ENCODE measurements at regions not wholly inside any gene's neighbourhood (a gene's known extent, or its start where the extent isn't known, plus 50 kb on each side); places are given as distances from the start of the nearest gene placed in this dataset.

DNA sequence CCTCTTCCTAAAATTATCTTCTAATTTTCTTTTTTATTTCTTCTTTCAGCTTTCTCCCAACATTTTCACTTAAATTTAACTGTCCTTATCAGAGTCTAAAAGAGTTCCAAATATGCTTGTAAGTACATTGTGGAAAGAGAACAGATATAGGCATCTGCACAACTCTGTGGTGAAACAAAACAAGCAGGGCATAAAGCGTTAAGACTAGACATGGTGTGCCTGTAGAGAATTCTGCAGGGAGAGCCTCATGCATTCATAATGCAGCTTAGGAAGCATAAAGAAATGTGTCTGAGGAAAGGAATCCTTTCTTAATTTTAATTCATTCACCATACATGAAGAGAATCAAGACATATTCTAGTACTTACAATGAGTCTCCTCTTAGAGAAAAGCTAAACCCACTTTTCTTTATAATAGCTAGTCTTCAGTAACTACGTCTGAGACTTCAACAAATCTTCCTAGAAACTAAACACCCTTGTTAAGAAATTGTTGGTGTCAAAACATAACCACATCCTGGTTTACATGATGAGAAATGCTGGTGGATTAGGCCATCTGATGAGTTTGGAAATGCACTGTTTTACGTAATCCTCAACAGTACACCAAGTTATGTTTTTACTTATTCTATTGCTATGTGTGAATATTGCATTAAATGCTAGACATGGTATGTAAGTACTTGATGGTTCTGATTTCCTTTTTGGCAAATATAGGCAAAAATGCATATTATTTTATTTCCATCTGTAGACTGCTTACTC lies 307.8 kb upstream of the GIMD1 start:
- DNase-seq: peak; percentile 93 to 97

GRCh38 chr4:106671716-106672115 lies 303.1 kb upstream of the GIMD1 start:
- DNase-seq: no peak

GRCh38 chr4:106670976-106671375 lies 302.4 kb upstream of the GIMD1 start:
- DNase-seq: no peak

GRCh38 chr4:106659371-106659770 lies 290.8 kb upstream of the GIMD1 start:
- DNase-seq: peak; percentile 12 to 41

- DNase-seq: no peak
Observed at GRCh38 chr4:106652095-106652494, 283.5 kb upstream of the GIMD1 start.

DNA sequence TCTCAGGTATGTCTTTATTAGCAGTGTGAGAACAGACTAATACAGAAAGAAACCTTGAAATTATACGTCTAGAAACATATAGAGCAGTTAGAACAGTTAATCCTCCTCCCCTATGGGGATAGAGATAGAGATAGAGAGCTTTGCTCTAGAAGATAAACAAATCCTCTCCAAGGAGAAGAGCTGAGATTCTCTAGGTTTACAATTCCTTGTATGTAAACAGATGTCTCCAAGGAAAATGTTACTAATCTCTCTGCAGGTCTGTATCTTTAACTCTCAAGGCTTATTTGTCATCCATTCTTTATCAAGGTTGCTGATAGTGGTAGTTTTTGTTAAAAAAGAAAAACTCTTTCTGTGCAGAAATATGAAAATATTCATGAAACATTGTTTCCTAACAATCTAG lies 282.1 kb upstream of the GIMD1 start:
- DNase-seq: no peak

DNA sequence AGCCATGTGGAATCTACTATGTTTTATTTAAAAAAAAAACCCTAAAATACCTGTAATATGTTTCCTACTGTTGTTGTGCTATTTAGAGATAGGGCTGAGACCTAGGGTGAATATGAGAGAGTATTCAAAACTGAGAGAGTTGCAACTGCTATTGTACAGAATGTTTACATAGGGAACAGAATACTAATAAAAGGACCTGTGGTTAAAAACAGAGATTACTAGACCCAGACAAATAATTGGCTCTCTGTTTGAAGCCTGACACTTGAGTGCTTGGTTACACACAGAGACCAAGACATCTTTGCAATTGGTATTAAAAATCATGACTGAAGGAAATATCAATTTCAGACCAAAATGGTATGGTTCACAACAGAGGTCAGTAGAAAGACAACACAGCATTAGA lies 278.9 kb upstream of the GIMD1 start:
- DNase-seq: no peak

DNA sequence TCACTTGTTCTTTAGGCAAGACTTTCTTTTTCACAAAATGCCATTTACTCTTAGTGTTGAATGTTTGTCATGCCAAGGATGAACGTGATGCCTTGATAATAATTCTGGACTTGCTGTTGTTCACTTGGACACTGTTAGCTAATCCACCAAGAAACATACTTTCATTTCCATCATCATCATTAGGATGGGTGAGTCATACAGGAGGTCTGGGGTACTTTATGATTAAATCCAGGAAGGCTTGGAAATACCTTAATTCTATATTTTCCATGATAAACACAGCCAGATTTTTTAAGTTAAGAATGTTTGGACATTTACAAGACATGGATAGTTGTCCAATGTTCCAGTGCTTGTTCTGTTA lies 260.7 kb upstream of the GIMD1 start:
- DNase-seq: no peak

GRCh38 chr4:106628586-106629267 lies 260.1 kb upstream of the GIMD1 start:
- no peak for DNase-seq

GRCh38 chr4:106627051-106627450 lies 258.5 kb upstream of the GIMD1 start:
- DNase-seq: peak in 1 of 2 donors; percentile 15

- no peak for DNase-seq
Observed at GRCh38 chr4:106624671-106625070, 256.1 kb upstream of the GIMD1 start.

DNA sequence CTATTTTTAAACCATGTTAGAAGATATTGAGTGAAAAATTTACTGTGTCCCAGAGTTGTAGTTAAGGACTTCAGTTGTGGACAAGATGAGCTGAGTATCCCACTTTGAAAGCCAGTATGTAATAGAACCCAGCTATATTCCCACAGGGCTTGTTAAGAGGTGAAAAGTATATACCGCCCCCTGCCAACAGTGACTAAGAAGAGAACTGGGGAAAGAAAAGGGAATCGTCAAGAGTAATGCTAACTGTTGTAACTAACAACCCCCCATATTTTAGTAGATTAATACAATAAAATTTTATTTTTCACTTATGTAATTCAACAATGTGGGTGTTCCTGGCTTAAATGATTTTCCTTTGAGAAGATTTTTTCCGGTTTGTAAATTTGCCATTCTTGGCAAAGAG lies 250.4 kb upstream of the GIMD1 start:
- no peak for DNase-seq

DNA sequence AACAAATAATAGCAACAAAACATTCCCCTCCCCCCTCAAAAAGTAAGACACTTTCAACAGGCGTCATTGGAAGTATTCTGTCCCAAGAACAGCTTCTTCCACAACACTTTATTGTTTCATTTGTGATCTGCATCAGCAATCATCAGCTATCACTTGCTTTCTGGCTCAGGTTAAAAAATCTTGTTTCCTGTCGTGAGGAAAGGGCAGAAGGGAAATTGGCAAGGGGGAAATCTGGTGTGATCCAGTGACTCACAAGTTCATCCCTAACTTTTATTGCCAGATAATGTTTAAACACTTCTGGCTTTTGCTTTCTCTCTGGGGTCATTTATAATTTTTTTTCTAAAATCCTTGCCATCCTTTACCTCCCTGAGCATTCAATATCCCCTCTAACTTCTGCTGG lies 247.4 kb upstream of the GIMD1 start:
- no peak for DNase-seq

- no peak for DNase-seq
Observed at GRCh38 chr4:106615410-106615945, 246.9 kb upstream of the GIMD1 start.

GRCh38 chr4:106614441-106614840 lies 245.9 kb upstream of the GIMD1 start:
- DNase-seq: no peak

DNA sequence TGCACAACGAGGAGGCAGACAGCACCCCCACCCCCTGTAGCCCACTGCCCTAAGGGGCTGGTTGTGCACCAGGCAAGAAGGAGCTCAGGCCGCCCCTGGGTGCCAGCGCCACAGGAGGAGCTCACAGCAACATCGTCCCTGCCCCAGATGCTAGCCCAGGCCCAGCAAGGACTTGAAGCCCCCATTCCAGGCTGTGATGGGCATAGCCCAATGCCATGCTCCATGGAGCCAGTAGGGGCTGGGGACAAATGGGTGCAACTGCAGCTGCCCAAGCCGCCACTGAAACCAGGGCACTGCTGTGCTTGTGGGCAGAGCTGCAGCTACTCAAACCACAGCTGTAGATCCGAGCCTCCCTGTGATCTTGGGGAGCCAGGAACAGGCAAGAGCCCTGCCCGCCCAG lies 241.3 kb upstream of the GIMD1 start:
- DNase-seq: no peak

DNA sequence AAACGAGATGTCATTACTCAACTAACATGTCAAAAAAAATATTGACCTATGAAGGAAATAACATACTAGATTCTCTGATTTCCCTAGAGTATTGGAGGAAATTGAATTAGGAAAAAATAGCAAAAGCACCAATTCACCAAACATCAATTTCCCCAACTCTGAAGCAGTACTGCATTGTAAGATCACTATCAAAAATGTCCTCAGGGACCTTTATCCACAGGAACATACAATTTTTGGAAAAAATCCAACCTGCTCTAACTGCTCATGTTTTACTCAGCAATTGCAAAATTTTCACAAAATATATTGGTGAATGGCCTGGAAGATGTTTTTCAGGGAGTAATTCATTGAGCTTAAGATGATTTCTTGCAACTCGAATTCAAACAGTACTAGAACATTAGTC lies 239.0 kb upstream of the GIMD1 start:
- DNase-seq: no peak

DNA sequence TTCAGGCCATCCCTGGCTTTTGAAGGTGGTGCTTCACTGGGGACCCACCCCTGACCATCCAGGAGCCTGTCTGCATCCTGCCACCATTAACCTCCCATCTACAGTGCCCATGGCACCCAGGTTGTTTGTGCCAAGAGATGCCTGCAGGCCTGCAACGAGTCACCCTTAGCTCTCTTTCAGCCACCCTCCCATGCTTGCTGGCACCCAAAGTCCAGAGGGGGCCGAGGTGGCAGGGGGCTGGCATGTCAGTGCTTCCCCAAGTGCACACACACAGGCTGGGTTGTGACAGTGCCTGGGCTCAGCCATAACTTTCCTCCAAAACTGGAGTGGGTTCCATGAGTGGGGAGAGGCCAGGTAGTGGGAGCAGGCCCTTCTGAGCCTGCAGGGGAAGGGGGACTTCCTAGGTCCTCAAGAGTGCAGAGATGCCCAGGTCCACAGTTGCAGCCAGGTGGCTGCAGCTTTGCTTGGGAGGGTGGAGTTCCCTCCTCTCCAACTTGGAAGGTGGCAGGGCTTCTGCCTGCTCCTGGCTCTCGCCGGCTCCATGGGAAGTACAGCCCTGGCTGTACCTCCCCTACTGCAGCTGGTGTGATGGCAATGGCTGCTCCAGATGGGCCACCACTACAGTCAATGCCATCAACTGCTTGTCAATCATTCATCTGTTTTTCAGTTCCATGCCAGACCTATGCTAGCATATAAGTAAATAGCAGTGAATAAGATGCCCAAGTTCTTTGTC lies 235.9 kb upstream of the GIMD1 start:
- no peak for DNase-seq

DNA sequence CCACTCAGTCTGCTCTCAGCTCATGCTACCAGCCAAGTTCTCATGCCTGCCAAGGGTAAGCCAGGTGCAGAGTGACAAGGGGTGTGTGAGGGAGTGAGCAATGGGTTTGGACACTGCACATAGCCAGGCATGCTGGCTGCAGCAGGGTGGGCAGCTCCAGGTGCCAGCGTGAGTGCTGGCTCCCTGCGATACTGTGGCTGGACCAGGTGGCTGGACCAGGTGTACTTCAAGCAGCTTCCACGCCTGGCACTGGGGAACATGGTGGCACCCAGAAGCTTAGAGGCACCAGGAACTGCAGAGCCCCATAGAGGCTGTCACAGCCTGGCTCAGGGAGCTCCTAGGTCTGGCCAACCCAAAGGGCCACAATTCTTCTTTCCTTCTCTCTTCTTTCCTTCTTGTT lies 234.9 kb upstream of the GIMD1 start:
- no peak for DNase-seq

GRCh38 chr4:106602711-106603110 lies 234.1 kb upstream of the GIMD1 start:
- DNase-seq: no peak

- DNase-seq: no peak
Observed at GRCh38 chr4:106601519-106601918, 232.9 kb upstream of the GIMD1 start.

- no peak for DNase-seq
Observed at GRCh38 chr4:106595906-106596305, 227.3 kb upstream of the GIMD1 start.

DNA sequence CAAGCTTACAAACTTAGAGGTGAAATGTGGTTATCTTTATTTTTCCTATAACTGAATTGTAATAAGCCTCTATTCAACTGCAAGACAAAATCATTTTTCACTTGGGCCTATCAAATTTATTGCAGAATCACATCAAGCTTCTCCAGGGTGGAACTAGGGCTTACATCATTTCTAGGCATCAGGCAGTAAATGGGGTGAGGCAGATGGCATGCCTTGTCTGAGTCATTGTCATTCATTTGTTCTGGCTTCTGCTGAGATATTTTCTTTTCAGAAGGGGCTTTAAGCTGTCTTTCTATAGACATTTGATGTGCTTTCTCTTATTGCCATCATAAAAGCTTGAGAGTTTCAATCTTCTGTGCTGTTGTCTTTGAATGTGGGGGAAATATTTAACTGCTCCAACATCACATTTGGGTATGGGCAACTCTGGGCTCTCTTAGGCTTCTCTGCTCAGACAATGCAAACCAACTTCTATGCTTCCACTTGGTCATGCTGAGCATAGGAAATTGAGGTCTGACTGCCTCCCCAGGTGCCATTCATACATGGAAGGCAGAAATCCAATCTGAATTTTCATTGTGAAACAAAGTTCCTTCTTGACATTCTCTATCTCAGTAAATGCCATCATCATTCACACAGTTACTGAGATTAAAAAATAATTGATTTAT lies 225.8 kb upstream of the GIMD1 start:
- DNase-seq: no peak

All from inflammatory macrophage treated with lipopolysaccharide for 1 hour (primary cell).